NCI-H1930 (cell line): ENCODE measurements at regions not wholly inside any gene's neighbourhood (a gene's known extent, or its start where the extent isn't known, plus 50 kb on each side); places are given as distances from the start of the nearest gene placed in this dataset.

ENCODE experiments used
- DNase-seq, 2 experiments: peaks; one replicate each; lab custom pipeline; 2025; lab: John Stamatoyannopoulos, UW

DNA sequence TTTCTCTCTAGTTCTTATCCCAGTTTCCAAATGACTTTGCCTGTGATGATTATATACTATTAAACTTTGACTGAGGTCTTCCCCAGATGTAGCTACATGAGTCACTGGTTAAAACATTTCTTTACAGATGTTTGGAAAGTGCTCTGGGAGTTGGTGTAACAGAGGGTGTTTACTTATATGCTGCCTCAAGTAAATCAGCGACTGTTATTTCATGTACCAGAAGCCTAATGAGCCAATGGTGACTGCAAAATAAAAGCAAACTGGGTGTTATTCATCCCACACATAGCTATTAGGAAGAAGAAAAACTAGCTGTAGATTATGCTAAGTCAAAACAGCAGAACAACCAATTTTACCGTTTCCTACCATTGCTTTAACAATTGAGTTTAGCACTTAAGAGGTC lies 929.7 kb upstream of the SEMA6A start:
- DNase-seq: no peak

DNA sequence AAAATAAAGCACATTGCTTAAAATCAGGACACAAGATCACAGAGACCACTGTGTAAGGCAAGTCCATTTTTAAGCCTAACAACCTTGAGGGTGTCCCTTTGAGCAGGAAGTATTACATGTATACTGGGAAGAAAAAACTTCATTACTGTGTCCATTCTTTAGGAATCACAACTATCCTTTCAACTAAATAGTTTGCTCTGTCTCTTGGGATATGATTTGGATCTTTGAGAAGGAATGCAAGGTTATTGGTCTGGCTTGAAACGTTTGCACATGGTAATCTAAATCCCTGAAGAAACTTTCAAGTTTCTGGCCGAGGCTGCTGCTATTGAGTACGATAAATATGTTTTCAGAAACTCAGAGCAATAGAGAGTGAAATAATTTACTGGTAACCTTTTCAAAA lies 923.0 kb upstream of the SEMA6A start:
- DNase-seq: no peak

DNA sequence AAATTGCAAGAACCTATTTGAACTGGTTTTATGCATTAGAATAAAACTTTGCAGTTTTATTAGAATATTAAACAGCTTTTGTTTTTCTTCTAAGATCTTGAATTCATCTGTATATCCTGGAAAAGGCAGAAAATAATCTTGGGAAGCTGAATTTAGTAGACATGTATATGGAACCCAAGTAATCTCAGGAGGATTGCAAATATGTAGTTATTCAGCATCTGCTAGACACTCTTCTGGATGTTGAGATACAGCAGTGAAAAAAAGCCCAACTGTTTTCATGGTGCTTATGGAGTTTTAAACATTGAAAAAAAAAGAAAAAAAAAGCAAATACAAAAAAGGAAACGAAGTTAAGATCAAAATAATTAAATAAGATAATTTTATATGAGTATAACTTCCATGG lies 922.2 kb upstream of the SEMA6A start:
- no peak for DNase-seq

DNA sequence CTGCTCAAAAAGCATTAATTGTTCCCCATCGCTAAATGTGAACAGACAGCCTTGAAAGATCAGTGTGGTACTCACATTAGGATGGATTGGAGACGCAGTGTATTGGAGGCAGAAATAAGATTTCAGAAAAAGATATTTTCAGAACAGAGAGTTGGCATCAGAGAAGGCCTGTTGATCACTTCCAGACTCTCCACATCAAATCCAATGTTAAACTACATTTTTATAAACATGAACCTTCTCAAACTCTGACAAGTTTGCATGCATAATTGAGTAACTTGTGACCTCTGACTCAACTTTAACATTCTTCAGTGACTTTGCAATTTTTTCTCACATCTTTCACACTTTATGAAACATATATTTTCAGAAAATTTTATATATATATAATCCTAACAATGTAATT lies 919.6 kb upstream of the SEMA6A start:
- DNase-seq: no peak

DNA sequence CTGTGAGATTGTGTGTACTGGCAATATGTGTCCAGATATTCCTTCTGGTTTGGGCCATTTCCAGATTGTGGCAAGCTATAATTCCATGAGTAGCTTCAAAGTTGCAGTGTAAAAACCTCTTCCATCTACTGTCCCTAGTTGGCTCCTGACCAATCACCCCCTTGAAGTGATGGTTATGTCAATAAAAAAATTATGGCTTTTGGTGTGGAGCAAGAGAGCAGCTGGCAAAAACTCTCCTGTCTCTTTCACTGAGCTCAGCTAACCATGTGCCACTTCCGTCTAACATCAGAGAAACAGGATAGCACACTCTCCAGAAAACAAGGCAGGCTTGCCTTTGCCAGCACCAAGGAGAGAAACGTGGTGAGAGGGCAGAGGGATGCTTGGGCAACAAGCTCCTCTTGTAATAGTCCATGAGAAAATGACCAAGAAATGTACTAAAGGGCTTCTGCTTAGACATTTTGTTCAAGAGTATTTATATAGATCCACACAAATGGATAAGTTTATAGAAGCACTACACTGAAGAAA lies 914.4 kb upstream of the SEMA6A start:
- no peak for DNase-seq

GRCh38 chr5:117487556-117487955 lies 912.9 kb upstream of the SEMA6A start:
- no peak for DNase-seq

DNA sequence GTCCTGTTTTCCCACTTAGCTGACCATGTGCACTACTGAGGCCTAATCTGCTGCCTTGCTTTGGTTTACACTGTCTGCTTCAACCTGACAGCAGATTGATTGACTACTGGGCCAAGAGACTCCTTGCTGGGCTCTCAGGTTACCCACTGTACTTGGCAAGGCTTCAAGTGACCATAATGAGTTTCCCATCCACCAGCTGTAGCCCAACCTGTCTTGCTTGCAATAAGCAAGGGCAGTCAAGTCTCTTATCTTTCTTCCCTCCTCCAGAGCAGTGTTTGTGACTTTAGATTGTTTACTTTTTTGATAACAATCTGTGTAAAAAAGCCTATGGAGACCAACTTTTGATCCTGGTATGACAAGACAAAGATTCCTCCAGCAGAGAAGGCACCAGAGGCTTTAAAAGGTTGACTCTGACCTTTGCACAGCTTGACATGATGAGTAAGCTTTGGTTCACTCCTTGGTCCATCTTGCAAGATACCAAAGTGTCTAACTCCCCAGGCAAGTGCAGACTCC lies 912.3 kb upstream of the SEMA6A start:
- no peak for DNase-seq

DNA sequence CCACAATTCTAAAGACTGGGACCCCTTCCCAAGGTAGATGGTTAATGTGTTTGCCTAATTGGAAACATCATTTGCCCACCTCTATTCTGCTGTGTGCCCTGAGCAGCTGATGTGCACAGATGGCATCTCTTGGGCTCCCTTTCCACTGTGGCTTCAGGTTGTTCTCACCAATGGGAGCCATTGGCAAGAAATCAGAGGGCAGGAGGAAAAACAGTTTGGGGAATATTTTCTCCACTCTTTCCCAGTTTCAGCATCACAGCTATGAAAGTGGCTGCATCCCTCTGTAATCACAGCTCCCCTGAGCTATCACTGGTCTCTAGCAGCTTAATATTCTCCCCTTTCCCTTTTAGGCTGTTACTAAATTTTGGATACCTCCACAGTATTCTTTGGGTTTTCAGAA lies 911.6 kb upstream of the SEMA6A start:
- no peak for DNase-seq

DNA sequence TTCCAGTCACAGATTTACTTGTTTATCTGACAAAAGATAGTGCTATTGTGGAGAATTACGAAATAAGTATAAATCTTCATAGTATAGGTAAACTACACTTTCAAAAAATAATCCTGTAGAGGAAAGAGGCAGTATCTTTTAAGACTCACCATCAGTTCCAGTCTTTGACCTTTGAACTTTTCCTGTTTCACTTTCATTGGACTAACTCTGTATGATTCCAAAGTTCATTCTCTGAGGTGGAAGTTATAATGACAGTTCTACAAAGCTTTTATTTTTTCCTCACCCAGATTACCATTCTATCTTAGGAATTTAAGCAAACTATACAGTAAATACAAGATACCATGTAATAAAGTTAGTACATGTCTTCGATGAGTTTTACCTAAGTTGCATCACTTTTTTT lies 901.3 kb upstream of the SEMA6A start:
- DNase-seq: no peak

DNA sequence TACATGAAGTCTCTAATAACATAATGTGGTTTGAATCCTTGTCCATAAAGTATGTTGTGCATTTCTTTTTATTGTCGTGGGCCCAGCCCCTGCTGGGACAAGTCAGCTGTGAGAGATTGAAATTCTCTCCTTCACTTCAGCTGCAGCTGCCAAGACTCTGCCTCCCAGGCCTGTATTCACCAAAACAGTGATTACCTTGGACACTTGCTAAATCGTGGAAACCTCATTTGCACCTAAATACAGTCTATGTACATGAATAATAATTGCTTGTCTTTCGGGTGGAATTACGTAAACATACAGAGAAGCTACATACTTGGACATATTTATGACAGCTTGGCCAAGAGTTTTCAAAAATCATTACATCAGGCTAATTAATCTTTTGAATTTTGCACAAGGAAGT lies 898.5 kb upstream of the SEMA6A start:
- DNase-seq: no peak

DNA sequence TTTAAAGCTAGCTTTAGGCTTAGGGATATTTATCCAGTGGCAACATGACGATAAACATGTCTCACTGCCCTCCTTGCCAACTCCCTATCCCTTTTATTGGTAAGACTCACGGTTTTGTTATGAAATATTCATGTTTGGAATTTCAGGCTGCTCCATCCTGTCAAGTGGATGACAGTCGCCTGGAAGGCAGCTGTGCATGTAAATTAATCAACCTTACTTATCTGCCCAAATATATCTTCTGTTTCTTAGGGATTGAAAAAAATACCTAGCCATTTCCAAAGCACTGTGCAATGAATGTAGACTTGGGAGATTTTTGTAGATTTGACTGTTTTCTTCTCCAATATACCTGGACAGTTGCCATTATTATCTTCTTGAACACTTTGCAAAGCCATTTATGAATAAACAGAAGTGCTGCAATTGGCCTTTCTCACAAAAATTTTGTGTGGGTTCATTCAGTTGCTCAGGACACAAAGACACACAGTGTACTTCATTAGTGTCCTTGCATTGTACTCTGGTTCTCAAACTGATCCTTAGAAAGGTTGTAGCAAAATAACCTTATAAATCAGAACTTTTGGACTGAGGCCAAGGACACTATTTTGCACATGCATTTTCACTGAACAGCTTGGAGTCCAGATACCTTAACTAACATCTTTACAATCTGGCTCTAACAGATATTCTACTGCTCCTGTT lies 889.4 kb upstream of the SEMA6A start:
- DNase-seq: no peak

GRCh38 chr5:117461966-117462365 lies 887.3 kb upstream of the SEMA6A start:
- DNase-seq: no peak

- DNase-seq: no peak
Observed at GRCh38 chr5:117461403-117461802, 886.8 kb upstream of the SEMA6A start.

GRCh38 chr5:117457656-117458055 lies 883.0 kb upstream of the SEMA6A start:
- DNase-seq: no peak

- no peak for DNase-seq
Observed at GRCh38 chr5:117456866-117457470, 882.3 kb upstream of the SEMA6A start.

DNA sequence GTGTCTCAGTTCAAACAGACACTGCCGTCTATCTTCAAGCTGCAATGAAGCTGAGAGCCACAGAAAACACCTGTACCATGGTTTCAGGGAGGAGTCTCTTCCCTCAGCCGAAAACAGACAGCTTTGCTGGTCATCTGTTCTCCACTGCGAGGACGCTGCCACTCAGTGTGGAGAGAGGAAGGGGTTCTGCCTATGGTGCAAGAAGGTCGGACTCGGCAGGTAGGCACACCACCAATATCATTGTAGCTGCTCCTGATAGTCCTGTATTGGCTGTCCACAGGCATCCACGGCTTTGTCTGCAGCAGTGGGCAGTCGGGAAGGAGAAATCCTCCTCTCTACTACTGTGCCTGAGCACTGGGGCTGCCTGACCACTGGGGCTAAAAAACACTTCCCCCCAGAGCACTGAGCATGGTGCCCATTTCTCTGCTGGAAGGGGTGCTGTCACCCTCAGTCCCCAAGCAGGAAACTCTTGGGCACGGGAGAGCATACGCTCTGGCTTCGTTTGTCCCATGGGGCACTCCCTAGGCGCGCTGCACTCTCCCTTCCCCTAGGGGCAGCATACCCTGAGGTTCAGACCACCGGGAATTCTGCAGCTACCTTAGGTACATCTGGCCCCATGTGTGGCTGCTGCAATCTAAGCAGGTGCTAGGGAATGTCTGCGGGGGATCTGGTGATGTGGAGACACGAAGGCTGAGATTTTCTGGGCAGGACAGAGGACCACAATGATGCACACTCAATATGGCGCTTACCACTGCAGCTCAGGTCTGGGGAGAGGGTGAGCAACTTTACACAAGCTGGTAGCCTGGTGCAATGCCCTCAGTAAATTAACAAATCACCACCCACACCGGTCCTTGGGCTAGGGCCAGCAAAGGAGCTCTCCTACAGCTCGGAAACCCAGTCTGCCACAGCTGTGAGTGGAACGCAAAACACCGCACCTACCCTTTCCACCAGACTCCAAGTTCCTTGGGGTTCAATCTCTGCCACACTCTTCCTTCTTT lies 880.9 kb upstream of the SEMA6A start:
- DNase-seq: no peak

GRCh38 chr5:117454716-117455212 lies 880.1 kb upstream of the SEMA6A start:
- DNase-seq: no peak

DNA sequence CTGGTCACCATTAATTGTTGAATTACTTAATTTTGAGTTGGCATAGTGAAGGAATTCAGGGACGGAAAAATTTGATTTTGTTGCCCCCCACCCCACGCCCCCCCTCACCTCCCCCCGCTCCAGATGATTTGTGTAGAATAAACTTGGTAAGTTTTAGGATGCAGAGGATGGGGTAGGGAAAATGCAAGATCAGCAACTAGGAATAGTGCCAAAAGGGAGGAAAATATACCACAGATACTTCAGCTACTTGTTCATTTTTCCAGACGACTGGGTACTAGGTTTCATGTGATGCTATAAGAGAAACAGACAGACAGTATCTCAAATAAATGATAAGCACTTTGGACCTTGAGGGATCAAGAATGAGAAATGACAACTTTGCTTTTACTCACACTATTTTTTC lies 862.2 kb upstream of the SEMA6A start:
- DNase-seq: no peak

GRCh38 chr5:117435203-117435602 lies 860.6 kb upstream of the SEMA6A start:
- DNase-seq: no peak

- DNase-seq: no peak
Observed at GRCh38 chr5:117434254-117434653, 859.6 kb upstream of the SEMA6A start.

DNA sequence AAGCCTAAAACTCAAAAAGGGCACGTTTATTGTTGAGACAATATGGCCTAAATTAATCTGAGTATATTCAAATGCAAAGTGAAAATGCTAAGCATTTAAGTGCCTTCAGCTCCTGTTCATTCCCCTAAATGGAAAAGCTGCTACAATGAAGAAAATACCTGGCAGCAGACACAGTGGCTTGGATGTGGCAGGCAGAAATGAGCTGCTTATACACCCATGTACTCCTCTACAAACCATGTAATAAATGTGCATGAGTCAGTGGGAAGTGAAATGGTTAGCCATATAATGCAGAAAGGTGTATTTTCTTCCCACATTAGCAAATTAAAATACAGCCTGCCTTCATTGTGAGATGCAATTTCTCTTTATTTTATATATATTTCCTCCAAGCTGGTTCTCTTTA lies 859.2 kb upstream of the SEMA6A start:
- DNase-seq: no peak

DNA sequence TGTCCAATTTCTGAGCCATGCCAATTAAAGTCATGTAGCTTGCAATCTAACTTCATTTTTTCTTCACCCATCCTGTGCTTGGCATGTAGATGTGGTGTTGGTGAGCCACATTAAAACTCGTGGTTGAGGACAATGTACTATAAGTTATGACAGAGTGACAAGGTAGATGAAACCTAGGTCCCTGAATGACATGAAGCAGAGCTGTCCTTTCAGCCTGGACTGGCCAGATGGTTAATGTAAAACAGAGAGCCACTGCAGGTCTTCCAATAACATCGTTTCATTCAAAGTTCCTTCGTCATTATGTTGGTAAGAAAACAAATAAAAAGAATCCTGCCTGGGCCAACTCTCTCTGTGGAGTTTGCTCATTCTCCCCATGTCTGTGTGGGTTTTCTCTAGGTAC lies 856.5 kb upstream of the SEMA6A start:
- DNase-seq: no peak
